NCI-H748 (cell line): ENCODE measurements at regions not wholly inside any gene's neighbourhood (a gene's known extent, or its start where the extent isn't known, plus 50 kb on each side); places are given as distances from the start of the nearest gene placed in this dataset.
A peak's percentile ranks its signal among the peaks of the same experiment; 100 is the strongest.

ENCODE experiments used
- DNase-seq: peaks from one replicate; lab custom pipeline; 2025; ENCODE audit not compliant: unreplicated experiment; lab: John Stamatoyannopoulos, UW

- peak; percentile 85 for DNase-seq
Measured at GRCh38 chr6:92648364-92649086, 770.8 kb downstream of the EPHA7 start.

- peak; percentile 55 for DNase-seq
Measured at GRCh38 chr6:92647630-92648029, 771.7 kb downstream of the EPHA7 start.

GRCh38 chr6:92644104-92644791 lies 775.1 kb downstream of the EPHA7 start:
- peak; percentile 49 for DNase-seq

GRCh38 chr6:92635553-92636153 lies 783.7 kb downstream of the EPHA7 start:
- DNase-seq: no peak

GRCh38 chr6:92634561-92634960 lies 784.8 kb downstream of the EPHA7 start:
- no peak for DNase-seq

- no peak for DNase-seq
Measured at GRCh38 chr6:92623431-92623830, 795.9 kb downstream of the EPHA7 start.

- no peak for DNase-seq
Measured at GRCh38 chr6:92617721-92618120, 801.6 kb downstream of the EPHA7 start.

- DNase-seq: peak; percentile 36
Measured at GRCh38 chr6:92608751-92609150, 810.6 kb downstream of the EPHA7 start.

GRCh38 chr6:92593201-92593600 lies 826.2 kb downstream of the EPHA7 start:
- DNase-seq: no peak

- DNase-seq: no peak
Measured at GRCh38 chr6:92589996-92590395, 829.4 kb downstream of the EPHA7 start.

- no peak for DNase-seq
Measured at GRCh38 chr6:92588148-92588547, 831.2 kb downstream of the EPHA7 start.

- DNase-seq: no peak
Measured at GRCh38 chr6:92587525-92587924, 831.8 kb downstream of the EPHA7 start.

- no peak for DNase-seq
Measured at GRCh38 chr6:92586236-92586977, 833.0 kb downstream of the EPHA7 start.

GRCh38 chr6:92582211-92582610 lies 837.1 kb downstream of the EPHA7 start:
- no peak for DNase-seq

GRCh38 chr6:92577077-92577719 lies 842.2 kb downstream of the EPHA7 start:
- DNase-seq: no peak

- DNase-seq: no peak
Measured at GRCh38 chr6:92568541-92568940, 850.8 kb downstream of the EPHA7 start.

GRCh38 chr6:92566632-92567031 lies 852.7 kb downstream of the EPHA7 start:
- no peak for DNase-seq

GRCh38 chr6:92564376-92564775 lies 855.0 kb downstream of the EPHA7 start:
- no peak for DNase-seq

- DNase-seq: no peak
Measured at GRCh38 chr6:92559611-92560010, 859.7 kb downstream of the EPHA7 start.

- DNase-seq: peak; percentile 28
Measured at GRCh38 chr6:92559003-92559402, 860.4 kb downstream of the EPHA7 start.

GRCh38 chr6:92550501-92550900 lies 868.9 kb downstream of the EPHA7 start:
- DNase-seq: no peak
